Central memory CD8-positive, alpha-beta T cell (primary cell): ENCODE measurements at regions not wholly inside any gene's neighbourhood (a gene's known extent, or its start where the extent isn't known, plus 50 kb on each side); places are given as distances from the start of the nearest gene placed in this dataset.

Experiments used
- ATAC-seq: fragments of 150-1000 bp; cut with Tn5 transposase; replicated peaks from 2 replicates; pipeline ENCODE4 v1.10.0; 2022; ENCODE audit warnings: mild to moderate bottlenecking, moderate FRiP score, moderate number of reproducible peaks; ENCODE audit not compliant: poor library complexity, severe bottlenecking; ENCODE audit errors: extremely low read depth
- DNase-seq, 2 donors: peaks; one replicate each; pipeline ENCODE4 v3.0.0; 2021; ENCODE audit warnings: low spot score in 2 of 2
- H3K27ac Mint-ChIP-seq: one replicate; pipeline ENCODE4 v1.8.0; 2022; ENCODE audit warnings: low read depth, mild to moderate bottlenecking, moderate library complexity, mixed read lengths
- H3K27me3 Mint-ChIP-seq: one replicate; pipeline ENCODE4 v1.8.0; 2022; ENCODE audit warnings: mixed read lengths
- H3K36me3 Mint-ChIP-seq: one replicate; pipeline ENCODE4 v1.8.0; 2022; ENCODE audit warnings: mild to moderate bottlenecking, moderate library complexity, mixed read lengths; ENCODE audit not compliant: insufficient read depth
- H3K4me1 Mint-ChIP-seq: one replicate; pipeline ENCODE4 v1.8.0; 2022; ENCODE audit warnings: mixed read lengths
- H3K4me3 Mint-ChIP-seq: one replicate; pipeline ENCODE4 v1.8.0; 2022; ENCODE audit warnings: mild to moderate bottlenecking, moderate library complexity, mixed read lengths
- H3K9me3 Mint-ChIP-seq: one replicate; pipeline ENCODE4 v1.8.0; 2022; ENCODE audit warnings: mixed read lengths

- no peak for DNase-seq
- H3K4me3 Mint-ChIP-seq = no peak overlapping the region
- H3K36me3 Mint-ChIP-seq = no peaks in the 10 kb centered on the region
- no peaks in the 10 kb centered on the region for H3K27me3 Mint-ChIP-seq
- no peaks in the 10 kb centered on the region for H3K4me1 Mint-ChIP-seq
- H3K9me3 Mint-ChIP-seq = peaks cover 25% of the 10 kb centered on the region
- no peak overlapping the region for H3K27ac Mint-ChIP-seq
- no peak for ATAC-seq
Observed at GRCh38 chr9:29289365-29289764, 1716.1 kb upstream of the C9orf72 start.

GRCh38 chr9:29290516-29290915 lies 1717.2 kb upstream of the C9orf72 start:
- no peak overlapping the region for H3K4me3 Mint-ChIP-seq
- H3K27me3 Mint-ChIP-seq = no peaks in the 10 kb centered on the region
- H3K4me1 Mint-ChIP-seq = no peaks in the 10 kb centered on the region
- ATAC-seq (no peak), DNase-seq (no peak)
- H3K36me3 Mint-ChIP-seq = no peaks in the 10 kb centered on the region
- peaks cover 25% of the 10 kb centered on the region for H3K9me3 Mint-ChIP-seq
- no peak overlapping the region for H3K27ac Mint-ChIP-seq

GRCh38 chr9:29297592-29297991 lies 1724.3 kb upstream of the C9orf72 start:
- Mint-ChIP-seq H3K36me3 (no peaks in the 10 kb centered on the region), H3K4me1 (no peaks in the 10 kb centered on the region), H3K4me3 (no peak overlapping the region), H3K9me3 (peaks cover 5% of the 10 kb centered on the region), H3K27ac (no peak overlapping the region), H3K27me3 (no peaks in the 10 kb centered on the region)
- ATAC-seq = no peak
- DNase-seq = no peak

GRCh38 chr9:29311221-29311620 lies 1737.9 kb upstream of the C9orf72 start:
- Mint-ChIP-seq H3K27ac (no peak overlapping the region), H3K9me3 (peaks cover 8% of the 10 kb centered on the region), H3K4me3 (no peak overlapping the region), H3K4me1 (no peaks in the 10 kb centered on the region), H3K27me3 (no peaks in the 10 kb centered on the region), H3K36me3 (no peaks in the 10 kb centered on the region)
- DNase-seq (no peak), ATAC-seq (no peak)

GRCh38 chr9:29312327-29312726 lies 1739.0 kb upstream of the C9orf72 start:
- Mint-ChIP-seq H3K4me3 (no peak overlapping the region), H3K9me3 (peaks cover 11% of the 10 kb centered on the region), H3K4me1 (no peaks in the 10 kb centered on the region), H3K36me3 (no peaks in the 10 kb centered on the region), H3K27ac (no peak overlapping the region), H3K27me3 (no peaks in the 10 kb centered on the region)
- DNase-seq (no peak), ATAC-seq (no peak)

GRCh38 chr9:29319736-29320513 lies 1746.6 kb upstream of the C9orf72 start:
- Mint-ChIP-seq H3K9me3 (peaks cover 12% of the 10 kb centered on the region), H3K4me3 (no peak overlapping the region), H3K4me1 (no peaks in the 10 kb centered on the region), H3K27ac (no peak overlapping the region), H3K27me3 (no peaks in the 10 kb centered on the region), H3K36me3 (no peaks in the 10 kb centered on the region)
- no peak for ATAC-seq
- no peak for DNase-seq

GRCh38 chr9:29322240-29322639 lies 1749.0 kb upstream of the C9orf72 start:
- no peak overlapping the region for H3K4me3 Mint-ChIP-seq
- no peaks in the 10 kb centered on the region for H3K4me1 Mint-ChIP-seq
- no peaks in the 10 kb centered on the region for H3K36me3 Mint-ChIP-seq

GRCh38 chr9:29325894-29326293 lies 1752.6 kb upstream of the C9orf72 start:
- Mint-ChIP-seq H3K27me3 (no peaks in the 10 kb centered on the region), H3K4me1 (no peaks in the 10 kb centered on the region), H3K4me3 (no peak overlapping the region), H3K36me3 (no peaks in the 10 kb centered on the region), H3K9me3 (peaks cover 13% of the 10 kb centered on the region), H3K27ac (no peak overlapping the region)
- ATAC-seq (no peak), DNase-seq (no peak)

More at GRCh38 chr9:29322240-29322639, 1749.0 kb upstream of the C9orf72 start:
- no peak overlapping the region for H3K27ac Mint-ChIP-seq
- DNase-seq = no peak
- H3K27me3 Mint-ChIP-seq = no peaks in the 10 kb centered on the region
- H3K9me3 Mint-ChIP-seq = peaks cover 6% of the 10 kb centered on the region
- no peak for ATAC-seq

GRCh38 chr9:29332789-29333188 lies 1759.5 kb upstream of the C9orf72 start:
- ATAC-seq (no peak), DNase-seq (no peak)
- no peak overlapping the region for H3K4me3 Mint-ChIP-seq
- H3K27ac Mint-ChIP-seq = no peak overlapping the region
- no peaks in the 10 kb centered on the region for H3K27me3 Mint-ChIP-seq
- no peaks in the 10 kb centered on the region for H3K4me1 Mint-ChIP-seq
- H3K9me3 Mint-ChIP-seq = peaks cover 19% of the 10 kb centered on the region
- no peaks in the 10 kb centered on the region for H3K36me3 Mint-ChIP-seq

- Mint-ChIP-seq H3K27ac (no peak overlapping the region), H3K9me3 (peaks cover 14% of the 10 kb centered on the region), H3K4me3 (no peak overlapping the region), H3K27me3 (no peaks in the 10 kb centered on the region), H3K4me1 (no peaks in the 10 kb centered on the region), H3K36me3 (no peaks in the 10 kb centered on the region)
- no peak for DNase-seq
- ATAC-seq = no peak
Observed at GRCh38 chr9:29336281-29336680, 1763.0 kb upstream of the C9orf72 start.

- no peaks in the 10 kb centered on the region for H3K27me3 Mint-ChIP-seq
- no peaks in the 10 kb centered on the region for H3K4me1 Mint-ChIP-seq
- H3K36me3 Mint-ChIP-seq = no peaks in the 10 kb centered on the region
- no peak for ATAC-seq
- H3K27ac Mint-ChIP-seq = no peak overlapping the region
- H3K4me3 Mint-ChIP-seq = no peak overlapping the region
- peaks cover 11% of the 10 kb centered on the region for H3K9me3 Mint-ChIP-seq
- no peak for DNase-seq
Observed at GRCh38 chr9:29339387-29339786, 1766.1 kb upstream of the C9orf72 start.

- H3K4me1 Mint-ChIP-seq = no peaks in the 10 kb centered on the region
- ATAC-seq = no peak
- H3K27me3 Mint-ChIP-seq = no peaks in the 10 kb centered on the region
Observed at GRCh38 chr9:29348999-29349398, 1775.7 kb upstream of the C9orf72 start.

GRCh38 chr9:29389421-29389820 lies 1816.1 kb upstream of the C9orf72 start:
- no peak overlapping the region for H3K27ac Mint-ChIP-seq
- no peak overlapping the region for H3K4me3 Mint-ChIP-seq
- ATAC-seq (no peak), DNase-seq (no peak)
- H3K27me3 Mint-ChIP-seq = no peaks in the 10 kb centered on the region
- H3K36me3 Mint-ChIP-seq = no peaks in the 10 kb centered on the region
- no peaks in the 10 kb centered on the region for H3K4me1 Mint-ChIP-seq
- H3K9me3 Mint-ChIP-seq = peaks cover 15% of the 10 kb centered on the region

More at GRCh38 chr9:29348999-29349398, 1775.7 kb upstream of the C9orf72 start:
- H3K9me3 Mint-ChIP-seq = peaks cover 21% of the 10 kb centered on the region
- no peaks in the 10 kb centered on the region for H3K36me3 Mint-ChIP-seq
- no peak for DNase-seq
- no peak overlapping the region for H3K27ac Mint-ChIP-seq
- no peak overlapping the region for H3K4me3 Mint-ChIP-seq
